CD4-positive, alpha-beta T cell (primary cell): ENCODE measurements at regions not wholly inside any gene's neighbourhood (a gene's known extent, or its start where the extent isn't known, plus 50 kb on each side); places are given as distances from the start of the nearest gene placed in this dataset.

ENCODE experiments used
- ATAC-seq: fragments of 200-7000 bp; cut with Tn5 transposase; one replicate; pipeline ENCODE4 v1.10.0; 2022; ENCODE audit warnings: mild to moderate bottlenecking; ENCODE audit not compliant: poor library complexity
- CTCF ChIA-PET: fragments of 350-600 bp; sonication (Branson Sonifier 250); formaldehyde crosslinking; loops from one replicate; lab custom pipeline; 2021; ENCODE audit warnings: antibody characterized with exemption, inconsistent platforms; lab: Charles Lee
- POLR2A ChIA-PET: fragments of 350-600 bp; sonication (Branson Sonifier 250); formaldehyde crosslinking; loops from one replicate; lab custom pipeline; 2021; ENCODE audit warnings: antibody characterized with exemption, inconsistent platforms; lab: Charles Lee
- DNase-seq, 14 experiments: peaks; one replicate each; pipeline ENCODE4 v3.0.0-alpha.2; 2013 to 2020; ENCODE audit warnings: mixed read lengths in 2 of 14
- H3K27ac ChIP-seq, 2 donors: one replicate each; pipeline versions ENCODE4 v1.5.1 to v1.7.0; 2013; ENCODE audit warnings: low read length in 2 of 2, low read depth in 1 of 2, mild to moderate bottlenecking in 1 of 2
- H3K27me3 ChIP-seq, 2 experiments: 1 replicate in 1 of 2; 2 replicates in 1 of 2; pipeline versions ENCODE4 v1.6.1 to v1.7.0; 2013; ENCODE audit warnings: low read length in 2 of 2, control low read depth in 1 of 2, mild to moderate bottlenecking in 1 of 2, moderate library complexity in 1 of 2; ENCODE audit not compliant: insufficient read depth in 2 of 2, control insufficient read depth in 1 of 2
- H3K36me3 ChIP-seq: one replicate; pipeline ENCODE4 v1.6.1; 2013; ENCODE audit warnings: low read length, control low read depth; ENCODE audit not compliant: insufficient read depth
- H3K4me1 ChIP-seq: one replicate; pipeline ENCODE4 v1.6.1; 2013; ENCODE audit warnings: low read length, control low read depth; ENCODE audit not compliant: insufficient read depth
- H3K4me3 ChIP-seq: one replicate; pipeline ENCODE4 v1.5.1; 2013; ENCODE audit warnings: mild to moderate bottlenecking, low read length, moderate library complexity
- H3K9me3 ChIP-seq, 2 experiments: 1 replicate in 1 of 2; 2 replicates in 1 of 2; pipeline versions ENCODE4 v1.6.1 to v1.7.0; 2013; ENCODE audit warnings: low read length in 2 of 2, mild to moderate bottlenecking in 2 of 2, control low read depth in 1 of 2, moderate library complexity in 1 of 2; ENCODE audit not compliant: control insufficient read depth in 1 of 2, insufficient read depth in 1 of 2
- H3K27ac Mint-ChIP-seq: one replicate; pipeline ENCODE4 v1.8.0; 2020; ENCODE audit warnings: mixed read lengths
- H3K27me3 Mint-ChIP-seq: one replicate; pipeline ENCODE4 v1.8.0; 2021; ENCODE audit warnings: mixed read lengths
- H3K36me3 Mint-ChIP-seq: one replicate; pipeline ENCODE4 v1.8.0; 2021; ENCODE audit warnings: low read depth, mixed read lengths
- H3K4me1 Mint-ChIP-seq: one replicate; pipeline ENCODE4 v1.8.0; 2021; ENCODE audit warnings: low read depth, mixed read lengths
- H3K4me3 Mint-ChIP-seq: one replicate; pipeline ENCODE4 v1.8.0; 2020; ENCODE audit warnings: mild to moderate bottlenecking, mixed read lengths
- H3K9me3 Mint-ChIP-seq: one replicate; pipeline ENCODE4 v1.8.0; 2020; ENCODE audit warnings: mixed read lengths
- CTCF ChIP-seq: fragments of 200-600 bp; IDR thresholded peaks from one replicate; pipeline ENCODE4 v1.8.0; 2022; ENCODE audit warnings: antibody characterized with exemption, mild to moderate bottlenecking
- intact Hi-C, 2 experiments: fragments of 100-400 bp; cut with DNase I in 1 of 2; cut with micrococcal nuclease in 1 of 2; formaldehyde crosslinking; loops; one replicate each; pipeline versions ENCODE4 v1.15.1 to v1.9.0; 2023 to 2025; cut with DNase I, micrococcal nuclease

DNA sequence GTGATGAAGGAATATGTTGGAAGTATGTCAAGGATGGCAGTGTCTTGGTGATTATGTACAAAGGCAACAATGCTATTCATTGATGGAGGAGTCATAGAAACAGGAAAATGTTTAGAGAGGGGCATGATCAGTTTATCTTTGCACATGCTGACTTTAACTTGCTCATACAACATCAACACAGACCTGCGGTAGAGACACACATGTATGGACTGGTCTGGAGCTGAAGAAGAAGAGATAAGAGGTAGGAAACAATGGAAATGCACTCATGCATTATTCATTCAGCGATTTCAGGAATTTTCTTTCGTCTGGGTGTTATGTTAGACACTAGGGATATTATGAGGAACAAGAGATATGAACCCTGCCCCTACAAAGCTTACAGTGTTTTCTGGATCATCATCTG, 1252.3 kb upstream of the TENM3 start:
- Histone ChIP-seq H3K27me3 (no peaks in the 10 kb centered on the region), H3K4me3 (no peak overlapping the region), H3K4me1 (no peaks in the 10 kb centered on the region), H3K9me3 (no peaks in the 10 kb centered on the region), H3K36me3 (no peaks in the 10 kb centered on the region), H3K27ac (no peak overlapping the region)
- no peak for TF ChIP-seq CTCF
- ChIA-PET POLR2A (no interaction called here), CTCF (no interaction called here)
- Mint-ChIP-seq H3K9me3 (no peaks in the 10 kb centered on the region), H3K36me3 (no peaks in the 10 kb centered on the region), H3K27me3 (no peaks in the 10 kb centered on the region), H3K4me3 (no peak overlapping the region), H3K4me1 (no peaks in the 10 kb centered on the region), H3K27ac (no peak overlapping the region)
- DNase-seq, result no peak
- no peak for ATAC-seq
- intact Hi-C loops, result no loop called here

GRCh38 chr4:180993244-180993836, 1249.9 kb upstream of the TENM3 start:
- no peak overlapping the region for H3K4me3 ChIP-seq
- POLR2A ChIA-PET, result no interaction called here
- H3K27me3 ChIP-seq, result no peaks in the 10 kb centered on the region
- no peak overlapping the region for H3K27ac Mint-ChIP-seq
- H3K36me3 ChIP-seq, result no peaks in the 10 kb centered on the region
- intact Hi-C loops, result no loop called here
- H3K27me3 Mint-ChIP-seq, result no peaks in the 10 kb centered on the region
- no peak for TF ChIP-seq CTCF
- H3K36me3 Mint-ChIP-seq, result no peaks in the 10 kb centered on the region
- H3K4me1 Mint-ChIP-seq, result no peaks in the 10 kb centered on the region
- H3K9me3 Mint-ChIP-seq, result no peaks in the 10 kb centered on the region
- CTCF ChIA-PET, result no interaction called here
- peaks cover 0 to 7% of the 10 kb centered on the region in 2 experiments for H3K9me3 ChIP-seq
- no peak overlapping the region for H3K4me3 Mint-ChIP-seq
- ATAC-seq, result no peak
- no peak overlapping the region for H3K27ac ChIP-seq
- no peaks in the 10 kb centered on the region for H3K4me1 ChIP-seq
- no peak for DNase-seq

DNA sequence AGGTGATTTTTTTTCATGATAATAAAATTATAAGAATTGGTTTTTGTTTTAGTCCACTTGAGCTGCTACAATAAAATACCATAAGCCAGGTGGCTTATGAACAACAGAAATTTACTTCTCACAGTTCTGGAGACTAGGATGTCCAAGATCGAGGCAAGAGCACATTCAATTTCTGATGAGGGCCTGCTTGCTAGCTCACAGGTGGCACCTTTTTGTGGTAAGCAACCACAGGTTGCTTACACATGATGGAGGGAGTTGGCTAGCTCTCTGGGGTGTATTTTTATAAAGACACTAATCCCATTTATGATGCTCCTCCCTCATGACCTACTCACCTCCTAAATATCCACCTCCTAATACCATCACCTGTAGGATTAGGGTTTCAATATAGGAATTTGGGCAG, 1248.5 kb upstream of the TENM3 start:
- H3K9me3 Mint-ChIP-seq, result no peaks in the 10 kb centered on the region
- CTCF ChIA-PET, result interaction anchor here (1.3 kb wide), 1 partner anchor 14 kb away, joined by 3 read pairs; no protein-coding TSS in a partner anchor
- H3K27me3 Mint-ChIP-seq, result no peaks in the 10 kb centered on the region
- Histone ChIP-seq H3K4me3 (no peak overlapping the region), H3K4me1 (no peaks in the 10 kb centered on the region), H3K27ac (no peak overlapping the region), H3K27me3 (no peaks in the 10 kb centered on the region), H3K9me3 (peaks cover 0 to 7% of the 10 kb centered on the region in 2 experiments), H3K36me3 (no peaks in the 10 kb centered on the region)
- no peaks in the 10 kb centered on the region for H3K4me1 Mint-ChIP-seq
- ATAC-seq (no peak), DNase-seq (no peak)
- H3K36me3 Mint-ChIP-seq, result no peaks in the 10 kb centered on the region
- no peak overlapping the region for H3K27ac Mint-ChIP-seq
- intact Hi-C loops, result no loop called here
- H3K4me3 Mint-ChIP-seq, result no peak overlapping the region
- POLR2A ChIA-PET, result no interaction called here
- no peak for TF ChIP-seq CTCF
